ENCODE measurements at regions not wholly inside any gene's neighbourhood (a gene's known extent, or its start where the extent isn't known, plus 50 kb on each side); places are given as distances from the start of the nearest gene placed in this dataset.
"Not testable (repeated sequence)": the region's sequence is repeated elsewhere in the genome, so short reads cannot be mapped to it uniquely, and the experiment has no call there.

GRCh38 chr18:995629-996028, 91.0 kb downstream of the ADCYAP1 start:
- FAIRE-seq: no peak
- DNase-seq (ENCODE audit: low spot score): peak; percentile 61

- no peak for FAIRE-seq
- DNase-seq (ENCODE audit: low spot score): no peak
These were observed 92.8 kb downstream of the ADCYAP1 start for GRCh38 chr18:997499-997898.

- no peak for FAIRE-seq
- DNase-seq (ENCODE audit: low spot score): no peak
These were observed 94.3 kb downstream of the ADCYAP1 start for GRCh38 chr18:998936-999335.

GRCh38 chr18:1002653-1003178, 98.0 kb downstream of the ADCYAP1 start:
- DNase-seq (ENCODE audit: low spot score) (peak; percentile 48), FAIRE-seq (peak; percentile 69)

- DNase-seq (ENCODE audit: low spot score): no peak
- no peak for FAIRE-seq
These were observed 98.8 kb downstream of the ADCYAP1 start for GRCh38 chr18:1003499-1003898.

- no peak for DNase-seq (ENCODE audit: low spot score)
- FAIRE-seq: no peak
These were observed 101.6 kb downstream of the ADCYAP1 start for GRCh38 chr18:1006304-1006703.

- no peak for DNase-seq (ENCODE audit: low spot score)
- FAIRE-seq: no peak
These were observed 102.3 kb downstream of the ADCYAP1 start for GRCh38 chr18:1006965-1007364.

- DNase-seq (ENCODE audit: low spot score) (no peak), FAIRE-seq (no peak)
These were observed 106.7 kb downstream of the ADCYAP1 start for GRCh38 chr18:1011349-1011748.

GRCh38 chr18:1012775-1013174, 108.1 kb downstream of the ADCYAP1 start:
- FAIRE-seq (no peak), DNase-seq (ENCODE audit: low spot score) (no peak)

GRCh38 chr18:1013951-1014350, 109.3 kb downstream of the ADCYAP1 start:
- DNase-seq (ENCODE audit: low spot score): no peak
- FAIRE-seq: no peak

- no peak for DNase-seq (ENCODE audit: low spot score)
- FAIRE-seq: no peak
These were observed 109.8 kb downstream of the ADCYAP1 start for GRCh38 chr18:1014509-1014908.

GRCh38 chr18:1014951-1015624, 110.4 kb downstream of the ADCYAP1 start:
- DNase-seq (ENCODE audit: low spot score): peak; percentile 41
- no peak for FAIRE-seq

GRCh38 chr18:1015777-1016176, 111.1 kb downstream of the ADCYAP1 start:
- FAIRE-seq (no peak), DNase-seq (ENCODE audit: low spot score) (no peak)

- FAIRE-seq (no peak), DNase-seq (ENCODE audit: low spot score) (no peak)
These were observed 112.8 kb downstream of the ADCYAP1 start for GRCh38 chr18:1017227-1018058.

- no peak for FAIRE-seq
- DNase-seq (ENCODE audit: low spot score): no peak
These were observed 113.6 kb downstream of the ADCYAP1 start for GRCh38 chr18:1018181-1018681.

GRCh38 chr18:1019191-1019590, 114.5 kb downstream of the ADCYAP1 start:
- no peak for DNase-seq (ENCODE audit: low spot score)

GRCh38 chr18:1020731-1021344, 116.2 kb downstream of the ADCYAP1 start:
- no peak for DNase-seq (ENCODE audit: low spot score)
- FAIRE-seq: no peak

More at GRCh38 chr18:1019191-1019590, 114.5 kb downstream of the ADCYAP1 start:
- FAIRE-seq: no peak

- DNase-seq (ENCODE audit: low spot score) (no peak), FAIRE-seq (no peak)
These were observed 122.3 kb downstream of the ADCYAP1 start for GRCh38 chr18:1026930-1027329.

GRCh38 chr18:1033092-1033491, 128.4 kb downstream of the ADCYAP1 start:
- FAIRE-seq; DNase-seq (ENCODE audit: low spot score): not testable (repeated sequence)

- DNase-seq (ENCODE audit: low spot score) (no peak), FAIRE-seq (no peak)
These were observed 130.3 kb downstream of the ADCYAP1 start for GRCh38 chr18:1034971-1035370.

- FAIRE-seq: no peak
- DNase-seq (ENCODE audit: low spot score): no peak
These were observed 132.3 kb downstream of the ADCYAP1 start for GRCh38 chr18:1036926-1037325.

- FAIRE-seq (no peak), DNase-seq (ENCODE audit: low spot score) (no peak)
These were observed 133.1 kb downstream of the ADCYAP1 start for GRCh38 chr18:1037776-1038175.

Measured in RCC 7860 (cell line).